Activated CD4-positive, alpha-beta T cell treated with anti-CD3 and anti-CD28 coated beads, Interleukin-2, amount 50 U/mL, for 16 hours (primary cell): ENCODE measurements at regions not wholly inside any gene's neighbourhood (a gene's known extent, or its start where the extent isn't known, plus 50 kb on each side); places are given as distances from the start of the nearest gene placed in this dataset.
"Not testable (repeated sequence)": the region's sequence is repeated elsewhere in the genome, so short reads cannot be mapped to it uniquely, and the experiment has no call there.

ENCODE experiments used
- DNase-seq: peaks from one replicate; pipeline ENCODE4 v3.0.0-alpha.2; 2020

GRCh38 chr16:35198223-35199199 is 1739.1 kb downstream of the TP53TG3F start:
- no peak for DNase-seq

- DNase-seq: no peak
Observed at GRCh38 chr16:35200662-35201061, 1741.2 kb downstream of the TP53TG3F start.

- no peak for DNase-seq
Observed at GRCh38 chr16:35201151-35201550, 1741.7 kb downstream of the TP53TG3F start.

- DNase-seq: no peak
Observed at GRCh38 chr16:35203636-35204035, 1744.2 kb downstream of the TP53TG3F start.

GRCh38 chr16:35207059-35207999 is 1747.9 kb downstream of the TP53TG3F start:
- DNase-seq: no peak

GRCh38 chr16:35208001-35208935 is 1748.9 kb downstream of the TP53TG3F start:
- DNase-seq: no peak

- no peak for DNase-seq
Observed at GRCh38 chr16:35210681-35211433, 1751.4 kb downstream of the TP53TG3F start.

- DNase-seq: no peak
Observed at GRCh38 chr16:35214840-35215239, 1755.4 kb downstream of the TP53TG3F start.

GRCh38 chr16:35215287-35215686 is 1755.9 kb downstream of the TP53TG3F start:
- no peak for DNase-seq

GRCh38 chr16:35216261-35216660 is 1756.8 kb downstream of the TP53TG3F start:
- not testable (repeated sequence) for DNase-seq

- no peak for DNase-seq
Observed at GRCh38 chr16:35221482-35222185, 1762.2 kb downstream of the TP53TG3F start.

- DNase-seq: no peak
Observed at GRCh38 chr16:35234679-35235078, 1775.3 kb downstream of the TP53TG3F start.

GRCh38 chr16:35239561-35239960 is 1780.1 kb downstream of the TP53TG3F start:
- no peak for DNase-seq

- no peak for DNase-seq
Observed at GRCh38 chr16:35249051-35249450, 1789.6 kb downstream of the TP53TG3F start.

- DNase-seq: no peak
Observed at GRCh38 chr16:35252356-35252936, 1793.0 kb downstream of the TP53TG3F start.

GRCh38 chr16:35255186-35255803 is 1795.9 kb downstream of the TP53TG3F start:
- no peak for DNase-seq

- DNase-seq: no peak
Observed at GRCh38 chr16:35255816-35256215, 1796.4 kb downstream of the TP53TG3F start.

GRCh38 chr16:35258381-35258780 is 1799.0 kb downstream of the TP53TG3F start:
- DNase-seq: no peak

- no peak for DNase-seq
Observed at GRCh38 chr16:35295856-35296255, 1836.4 kb downstream of the TP53TG3F start.
